ENCODE measurements at regions not wholly inside any gene's neighbourhood (a gene's known extent, or its start where the extent isn't known, plus 50 kb on each side); places are given as distances from the start of the nearest gene placed in this dataset.

DNA sequence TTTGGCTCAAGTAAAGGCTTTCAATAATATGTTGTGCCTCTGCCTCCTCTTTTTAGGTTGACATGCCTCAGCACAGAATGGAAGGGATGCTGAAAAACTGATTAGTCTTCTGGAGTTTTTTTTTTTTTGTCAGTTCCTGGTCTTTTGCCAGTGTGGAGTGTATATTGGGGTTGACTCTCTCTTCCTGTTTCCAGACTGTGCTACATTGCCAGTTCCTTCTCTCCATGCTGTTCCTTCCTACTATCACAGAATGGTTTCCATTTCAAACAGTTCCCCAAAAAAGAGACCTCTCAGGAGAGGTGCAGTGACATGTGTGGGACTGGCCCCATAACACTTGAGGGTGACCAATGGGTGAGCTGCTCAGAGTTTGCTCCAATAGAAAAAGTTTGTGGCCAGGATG, 101.7 kb upstream of the ETV3 start:
- TF ChIP-seq, protein P1, sequence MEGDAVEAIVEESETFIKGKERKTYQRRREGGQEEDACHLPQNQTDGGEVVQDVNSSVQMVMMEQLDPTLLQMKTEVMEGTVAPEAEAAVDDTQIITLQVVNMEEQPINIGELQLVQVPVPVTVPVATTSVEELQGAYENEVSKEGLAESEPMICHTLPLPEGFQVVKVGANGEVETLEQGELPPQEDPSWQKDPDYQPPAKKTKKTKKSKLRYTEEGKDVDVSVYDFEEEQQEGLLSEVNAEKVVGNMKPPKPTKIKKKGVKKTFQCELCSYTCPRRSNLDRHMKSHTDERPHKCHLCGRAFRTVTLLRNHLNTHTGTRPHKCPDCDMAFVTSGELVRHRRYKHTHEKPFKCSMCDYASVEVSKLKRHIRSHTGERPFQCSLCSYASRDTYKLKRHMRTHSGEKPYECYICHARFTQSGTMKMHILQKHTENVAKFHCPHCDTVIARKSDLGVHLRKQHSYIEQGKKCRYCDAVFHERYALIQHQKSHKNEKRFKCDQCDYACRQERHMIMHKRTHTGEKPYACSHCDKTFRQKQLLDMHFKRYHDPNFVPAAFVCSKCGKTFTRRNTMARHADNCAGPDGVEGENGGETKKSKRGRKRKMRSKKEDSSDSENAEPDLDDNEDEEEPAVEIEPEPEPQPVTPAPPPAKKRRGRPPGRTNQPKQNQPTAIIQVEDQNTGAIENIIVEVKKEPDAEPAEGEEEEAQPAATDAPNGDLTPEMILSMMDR (conservative IDR thresholded peaks at IDR 0.05; ENCODE audit: low read depth, low read length) = no peak
- no peak for TF ChIP-seq RCOR1 (IDR thresholded peaks at IDR 0.05; ENCODE audit: insufficient replicate concordance, low read length)
- TF ChIP-seq SMC3 (IDR thresholded peaks at IDR 0.05; ENCODE audit: low read depth, low read length) = no peak
- no peak for TF ChIP-seq RAD21 (IDR thresholded peaks at IDR 0.05; ENCODE audit: low read length)
- TF ChIP-seq, protein P2, sequence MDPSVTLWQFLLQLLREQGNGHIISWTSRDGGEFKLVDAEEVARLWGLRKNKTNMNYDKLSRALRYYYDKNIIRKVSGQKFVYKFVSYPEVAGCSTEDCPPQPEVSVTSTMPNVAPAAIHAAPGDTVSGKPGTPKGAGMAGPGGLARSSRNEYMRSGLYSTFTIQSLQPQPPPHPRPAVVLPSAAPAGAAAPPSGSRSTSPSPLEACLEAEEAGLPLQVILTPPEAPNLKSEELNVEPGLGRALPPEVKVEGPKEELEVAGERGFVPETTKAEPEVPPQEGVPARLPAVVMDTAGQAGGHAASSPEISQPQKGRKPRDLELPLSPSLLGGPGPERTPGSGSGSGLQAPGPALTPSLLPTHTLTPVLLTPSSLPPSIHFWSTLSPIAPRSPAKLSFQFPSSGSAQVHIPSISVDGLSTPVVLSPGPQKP (IDR thresholded peaks at IDR 0.05; ENCODE audit: borderline replicate concordance, low read depth, low read length) = no peak
- TF ChIP-seq MAFK (IDR thresholded peaks at IDR 0.05; ENCODE audit: low read depth, low read length) = no peak
- TF ChIP-seq POLR2A (IDR thresholded peaks at IDR 0.05; ENCODE audit: low read depth, low read length) = no peak
- no peak for TF ChIP-seq MXI1 (IDR thresholded peaks at IDR 0.05; ENCODE audit: borderline replicate concordance, low read depth, low read length)
- no peak for TF ChIP-seq BHLHE40 (IDR thresholded peaks at IDR 0.05; ENCODE audit: low read depth, low read length)
- no peak for TF ChIP-seq FOS (IDR thresholded peaks at IDR 0.05; ENCODE audit: low read depth, low read length)
- TF ChIP-seq NFE2L2 (IDR thresholded peaks at IDR 0.05; ENCODE audit: low read depth, low read length) = no peak
- TF ChIP-seq, protein P3, sequence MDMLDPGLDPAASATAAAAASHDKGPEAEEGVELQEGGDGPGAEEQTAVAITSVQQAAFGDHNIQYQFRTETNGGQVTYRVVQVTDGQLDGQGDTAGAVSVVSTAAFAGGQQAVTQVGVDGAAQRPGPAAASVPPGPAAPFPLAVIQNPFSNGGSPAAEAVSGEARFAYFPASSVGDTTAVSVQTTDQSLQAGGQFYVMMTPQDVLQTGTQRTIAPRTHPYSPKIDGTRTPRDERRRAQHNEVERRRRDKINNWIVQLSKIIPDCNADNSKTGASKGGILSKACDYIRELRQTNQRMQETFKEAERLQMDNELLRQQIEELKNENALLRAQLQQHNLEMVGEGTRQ (IDR thresholded peaks at IDR 0.05; ENCODE audit: low read depth, low read length) = no peak
